Stimulated activated memory B cell treated with anti-CD40 and anti-IgM and Interleukin-4, amounts not matched to agents 10 μg/mL and 1 μg/mL and 100 μg/mL, for 72 hours (primary cell): ENCODE measurements at regions not wholly inside any gene's neighbourhood (a gene's known extent, or its start where the extent isn't known, plus 50 kb on each side); places are given as distances from the start of the nearest gene placed in this dataset.

Experiments used
- ATAC-seq: fragments of 150-1000 bp; cut with Tn5 transposase; 2 replicates; pipeline ENCODE4 v1.10.0; 2021
- H3K27ac Mint-ChIP-seq: one replicate; pipeline ENCODE4 v1.8.0; 2022; ENCODE audit warnings: mild to moderate bottlenecking, mixed read lengths
- H3K27me3 Mint-ChIP-seq: one replicate; pipeline ENCODE4 v1.8.0; 2022; ENCODE audit warnings: mixed read lengths
- H3K36me3 Mint-ChIP-seq: one replicate; pipeline ENCODE4 v1.8.0; 2022; ENCODE audit warnings: mixed read lengths
- H3K4me1 Mint-ChIP-seq: one replicate; pipeline ENCODE4 v1.8.0; 2022; ENCODE audit warnings: mixed read lengths
- H3K4me3 Mint-ChIP-seq: one replicate; pipeline ENCODE4 v1.8.0; 2022; ENCODE audit warnings: mild to moderate bottlenecking, moderate library complexity, mixed read lengths
- H3K9me3 Mint-ChIP-seq: one replicate; pipeline ENCODE4 v1.8.0; 2022; ENCODE audit warnings: mixed read lengths

DNA sequence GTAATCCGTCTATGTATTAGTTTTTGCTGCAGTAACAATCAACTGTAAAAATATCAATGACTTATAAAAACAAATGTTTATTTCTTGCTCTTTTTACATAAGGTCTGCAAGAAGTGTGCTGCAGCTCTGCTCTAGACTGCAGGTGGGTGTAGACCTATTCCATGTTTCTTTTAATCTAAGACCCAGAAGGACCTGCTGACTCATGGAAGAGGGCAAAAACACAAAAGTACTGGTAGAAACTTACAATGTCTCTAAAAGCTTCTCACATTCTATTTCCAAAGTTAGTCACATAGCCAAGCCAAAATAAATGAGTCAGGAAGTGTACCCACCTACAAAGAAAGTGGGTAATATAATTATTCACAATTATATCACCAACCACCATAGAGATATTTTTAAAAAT, 435.9 kb upstream of the FAT3 start:
- no peak overlapping the region for H3K27ac Mint-ChIP-seq
- ATAC-seq, result no peak
- no peaks in the 10 kb centered on the region for H3K27me3 Mint-ChIP-seq
- no peaks in the 10 kb centered on the region for H3K9me3 Mint-ChIP-seq
- H3K4me3 Mint-ChIP-seq, result no peak overlapping the region
- no peaks in the 10 kb centered on the region for H3K4me1 Mint-ChIP-seq
- no peaks in the 10 kb centered on the region for H3K36me3 Mint-ChIP-seq

DNA sequence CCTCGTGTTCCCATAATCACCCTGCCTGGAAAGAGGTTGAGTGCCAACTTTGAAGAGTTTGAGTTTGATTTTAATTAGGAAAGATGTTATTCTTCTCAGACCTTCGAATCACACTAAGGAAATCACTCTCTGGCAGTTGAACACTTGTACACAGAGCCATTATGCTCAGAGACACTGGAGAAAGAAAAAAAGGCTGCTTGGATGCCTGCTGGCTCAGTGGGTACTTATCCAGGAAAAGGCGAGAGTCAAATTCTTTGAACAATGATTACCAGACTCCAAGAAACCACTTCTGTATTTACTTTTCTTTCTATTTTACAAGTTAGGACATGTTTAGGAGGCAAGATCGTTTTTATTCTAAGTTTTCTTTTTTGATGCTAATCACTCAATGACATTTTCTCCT, 438.5 kb upstream of the FAT3 start:
- ATAC-seq, result no peak
- Mint-ChIP-seq H3K36me3 (no peaks in the 10 kb centered on the region), H3K4me1 (no peaks in the 10 kb centered on the region), H3K4me3 (no peak overlapping the region), H3K27ac (no peak overlapping the region), H3K27me3 (no peaks in the 10 kb centered on the region), H3K9me3 (no peaks in the 10 kb centered on the region)

DNA sequence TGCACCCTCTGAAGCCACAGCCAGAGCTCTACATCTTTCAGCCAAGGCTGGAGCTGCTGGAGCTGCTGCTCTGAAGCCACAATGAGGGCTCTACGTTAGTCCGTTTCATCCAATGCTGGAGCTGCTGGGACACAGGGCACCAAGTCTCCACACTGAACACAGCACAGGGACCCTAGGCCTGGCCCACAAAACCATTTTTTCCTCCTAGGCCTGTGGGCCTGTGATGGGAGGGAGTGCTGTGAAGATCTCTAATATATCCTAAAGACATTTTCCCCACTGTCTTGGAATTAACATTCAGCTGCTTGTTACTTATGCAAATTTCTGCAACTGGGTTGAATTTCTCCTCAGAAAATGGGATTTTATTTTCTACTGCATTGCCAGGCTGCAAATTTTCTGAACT, 441.4 kb upstream of the FAT3 start:
- ATAC-seq, result no peak
- H3K4me3 Mint-ChIP-seq, result no peak overlapping the region
- H3K27ac Mint-ChIP-seq, result no peak overlapping the region
- H3K4me1 Mint-ChIP-seq, result no peaks in the 10 kb centered on the region
- no peaks in the 10 kb centered on the region for H3K27me3 Mint-ChIP-seq
- no peaks in the 10 kb centered on the region for H3K36me3 Mint-ChIP-seq
- H3K9me3 Mint-ChIP-seq, result no peaks in the 10 kb centered on the region

DNA sequence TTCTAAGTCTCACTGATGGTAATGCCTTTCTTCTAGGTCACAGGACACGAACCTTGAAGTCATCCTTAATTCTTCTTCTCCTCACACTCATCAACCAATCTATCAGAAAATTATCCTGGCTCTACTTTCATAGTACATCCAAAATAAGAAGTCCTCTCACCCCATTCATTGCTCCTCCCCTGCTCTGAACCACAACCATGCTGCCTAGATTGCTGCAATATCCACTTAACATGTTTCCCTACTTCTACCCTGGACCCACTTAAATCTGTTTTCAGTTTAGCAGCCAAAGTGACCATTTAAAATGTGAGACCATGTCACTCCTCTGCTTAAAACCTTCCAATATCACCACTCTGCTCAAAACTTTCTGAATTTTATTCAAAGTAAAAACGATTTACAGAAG, 445.9 kb upstream of the FAT3 start:
- ATAC-seq, result no peak
- no peaks in the 10 kb centered on the region for H3K36me3 Mint-ChIP-seq
- H3K9me3 Mint-ChIP-seq, result no peaks in the 10 kb centered on the region
- no peak overlapping the region for H3K4me3 Mint-ChIP-seq
- H3K27me3 Mint-ChIP-seq, result no peaks in the 10 kb centered on the region
- no peaks in the 10 kb centered on the region for H3K4me1 Mint-ChIP-seq
- no peak overlapping the region for H3K27ac Mint-ChIP-seq

DNA sequence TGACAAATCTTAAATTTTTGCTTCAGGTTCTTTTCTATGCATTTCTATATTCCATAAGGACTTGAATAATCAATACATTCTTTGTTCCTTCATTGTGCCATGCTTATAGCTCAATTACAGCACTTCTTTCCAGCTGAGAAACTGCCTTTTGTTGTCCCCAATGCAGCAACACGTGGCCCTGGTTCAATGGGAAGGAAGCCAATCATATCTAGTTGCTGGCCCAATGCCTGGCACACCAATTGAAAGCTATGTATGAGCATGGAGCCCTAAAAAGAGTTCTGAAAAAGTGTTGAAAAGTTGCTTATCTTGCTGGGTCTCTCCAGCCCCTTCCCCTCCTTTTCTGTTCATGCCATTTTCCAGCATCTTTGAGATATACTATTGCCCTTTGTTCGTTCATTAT, 448.0 kb upstream of the FAT3 start:
- no peaks in the 10 kb centered on the region for H3K4me1 Mint-ChIP-seq
- H3K4me3 Mint-ChIP-seq, result no peak overlapping the region
- no peaks in the 10 kb centered on the region for H3K27me3 Mint-ChIP-seq
- H3K36me3 Mint-ChIP-seq, result no peaks in the 10 kb centered on the region
- no peak overlapping the region for H3K27ac Mint-ChIP-seq
- peaks cover 3% of the 10 kb centered on the region for H3K9me3 Mint-ChIP-seq
- no peak for ATAC-seq

DNA sequence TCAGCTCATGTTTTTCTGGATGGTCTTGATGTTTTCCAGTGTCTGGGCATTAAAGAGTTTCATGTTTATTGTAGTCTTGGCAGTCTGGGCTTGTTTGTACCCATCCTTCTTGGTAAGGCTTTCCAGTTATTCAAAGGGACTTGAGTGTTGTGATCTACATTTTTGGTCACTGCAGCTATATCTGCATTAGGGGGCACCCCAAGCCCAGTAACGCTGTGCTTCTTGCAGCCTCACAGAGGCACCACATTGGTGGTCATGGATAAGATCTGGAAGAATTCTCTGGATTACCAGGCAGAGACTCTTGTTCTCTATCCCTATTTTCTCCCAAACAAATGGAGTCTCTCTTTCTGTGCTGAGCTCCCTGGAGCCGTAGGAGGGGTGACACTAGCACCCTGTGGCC, 451.5 kb upstream of the FAT3 start:
- no peak overlapping the region for H3K4me3 Mint-ChIP-seq
- H3K27me3 Mint-ChIP-seq, result no peaks in the 10 kb centered on the region
- no peaks in the 10 kb centered on the region for H3K36me3 Mint-ChIP-seq
- H3K9me3 Mint-ChIP-seq, result peaks cover 4% of the 10 kb centered on the region
- H3K4me1 Mint-ChIP-seq, result no peaks in the 10 kb centered on the region
- no peak overlapping the region for H3K27ac Mint-ChIP-seq
- no peak for ATAC-seq

DNA sequence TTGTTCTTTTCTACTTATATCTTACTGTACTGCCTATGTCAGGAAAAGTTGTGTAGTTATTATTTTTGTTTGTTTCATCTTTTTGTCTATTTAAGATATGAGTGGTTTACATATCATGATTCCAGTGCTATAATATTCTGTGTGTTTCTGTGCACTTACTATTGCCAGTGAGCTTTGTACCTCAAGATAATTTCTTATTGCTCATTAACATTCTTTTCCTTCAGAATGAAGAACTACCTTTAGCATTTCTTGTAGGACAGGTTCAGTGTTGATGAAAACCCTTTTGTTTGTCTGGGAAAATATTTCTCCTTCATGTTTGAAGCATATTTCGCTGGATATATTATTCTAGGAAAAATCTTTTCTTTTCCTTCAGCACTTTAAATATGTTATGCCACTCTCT, 452.7 kb upstream of the FAT3 start:
- H3K9me3 Mint-ChIP-seq, result peaks cover 4% of the 10 kb centered on the region
- no peak for ATAC-seq
- no peaks in the 10 kb centered on the region for H3K27me3 Mint-ChIP-seq
- no peak overlapping the region for H3K27ac Mint-ChIP-seq
- H3K4me3 Mint-ChIP-seq, result no peak overlapping the region
- H3K36me3 Mint-ChIP-seq, result no peaks in the 10 kb centered on the region
- no peaks in the 10 kb centered on the region for H3K4me1 Mint-ChIP-seq

DNA sequence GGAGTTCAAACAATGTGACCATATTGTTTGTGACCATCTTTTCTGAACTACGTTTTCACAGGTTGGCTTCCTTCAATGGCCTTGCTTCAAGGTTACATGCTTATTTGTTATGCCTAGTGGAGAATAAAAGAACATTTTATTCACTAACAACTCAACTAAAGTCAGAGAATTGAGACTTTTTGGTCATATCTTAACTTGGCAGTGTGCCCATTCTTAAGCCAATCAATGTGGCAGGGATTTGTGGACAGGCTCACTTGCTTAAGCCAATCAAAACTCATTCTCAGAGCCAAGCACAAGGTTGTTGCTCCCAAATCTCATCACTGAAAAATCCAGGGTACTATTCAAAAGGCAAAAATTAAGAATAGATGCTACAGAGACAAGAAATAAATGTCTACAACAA, 455.8 kb upstream of the FAT3 start:
- Mint-ChIP-seq H3K4me1 (no peaks in the 10 kb centered on the region), H3K27ac (no peak overlapping the region), H3K27me3 (no peaks in the 10 kb centered on the region), H3K9me3 (peaks cover 6% of the 10 kb centered on the region), H3K36me3 (no peaks in the 10 kb centered on the region), H3K4me3 (no peak overlapping the region)
- ATAC-seq, result no peak

DNA sequence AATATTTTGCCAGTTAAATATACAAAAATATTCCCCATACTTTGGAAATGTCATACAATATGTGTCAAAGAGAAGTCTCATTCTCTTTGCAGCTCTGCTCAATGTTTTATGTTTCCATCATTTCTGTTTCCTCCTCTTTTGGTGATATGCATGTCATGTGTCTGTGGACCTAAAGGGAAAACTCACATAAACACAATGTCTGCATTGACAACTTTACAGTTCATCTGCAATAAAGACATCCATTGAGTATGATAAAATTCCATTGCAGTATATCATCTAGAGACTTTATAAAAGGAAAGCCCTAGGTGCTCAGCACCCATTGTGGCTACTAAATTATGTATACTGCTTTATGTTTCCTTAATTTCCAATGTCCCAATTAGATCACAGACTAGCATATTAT, 461.3 kb upstream of the FAT3 start:
- Mint-ChIP-seq H3K4me3 (no peak overlapping the region), H3K27me3 (no peaks in the 10 kb centered on the region), H3K36me3 (no peaks in the 10 kb centered on the region), H3K27ac (no peak overlapping the region), H3K4me1 (no peaks in the 10 kb centered on the region), H3K9me3 (peaks cover 6% of the 10 kb centered on the region)
- no peak for ATAC-seq

DNA sequence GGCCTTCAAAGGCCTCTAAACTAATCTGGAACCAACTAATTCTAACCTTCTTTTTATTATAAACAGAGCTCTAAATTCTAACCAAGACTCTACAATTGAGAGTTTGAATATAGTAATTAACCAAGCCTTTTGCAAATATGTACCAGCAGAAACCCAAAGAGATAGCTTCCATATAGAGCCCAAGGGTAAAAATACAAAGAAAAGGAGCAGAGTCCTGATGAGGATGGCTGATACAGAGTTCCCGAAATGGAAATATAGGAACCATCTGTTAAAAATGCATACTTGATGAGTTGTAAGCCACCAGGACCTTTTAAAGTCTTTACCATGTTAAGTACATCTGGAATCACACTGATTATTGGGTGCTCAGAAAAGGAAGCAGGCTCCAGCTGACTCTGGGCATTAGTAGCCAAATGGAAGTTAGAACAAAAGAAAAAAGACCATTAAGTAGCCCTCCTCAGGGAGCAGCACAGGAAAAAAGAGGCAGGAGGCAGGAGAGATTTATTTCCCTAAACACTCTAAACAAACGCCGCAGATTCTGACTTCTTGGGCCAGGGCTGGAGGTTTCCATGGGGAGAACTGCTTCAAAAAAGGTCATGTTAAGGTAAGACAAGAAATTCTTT, 463.1 kb upstream of the FAT3 start:
- no peak overlapping the region for H3K4me3 Mint-ChIP-seq
- no peak overlapping the region for H3K27ac Mint-ChIP-seq
- peaks cover 6% of the 10 kb centered on the region for H3K9me3 Mint-ChIP-seq
- ATAC-seq, result no peak
- no peaks in the 10 kb centered on the region for H3K36me3 Mint-ChIP-seq
- no peaks in the 10 kb centered on the region for H3K4me1 Mint-ChIP-seq
- no peaks in the 10 kb centered on the region for H3K27me3 Mint-ChIP-seq

DNA sequence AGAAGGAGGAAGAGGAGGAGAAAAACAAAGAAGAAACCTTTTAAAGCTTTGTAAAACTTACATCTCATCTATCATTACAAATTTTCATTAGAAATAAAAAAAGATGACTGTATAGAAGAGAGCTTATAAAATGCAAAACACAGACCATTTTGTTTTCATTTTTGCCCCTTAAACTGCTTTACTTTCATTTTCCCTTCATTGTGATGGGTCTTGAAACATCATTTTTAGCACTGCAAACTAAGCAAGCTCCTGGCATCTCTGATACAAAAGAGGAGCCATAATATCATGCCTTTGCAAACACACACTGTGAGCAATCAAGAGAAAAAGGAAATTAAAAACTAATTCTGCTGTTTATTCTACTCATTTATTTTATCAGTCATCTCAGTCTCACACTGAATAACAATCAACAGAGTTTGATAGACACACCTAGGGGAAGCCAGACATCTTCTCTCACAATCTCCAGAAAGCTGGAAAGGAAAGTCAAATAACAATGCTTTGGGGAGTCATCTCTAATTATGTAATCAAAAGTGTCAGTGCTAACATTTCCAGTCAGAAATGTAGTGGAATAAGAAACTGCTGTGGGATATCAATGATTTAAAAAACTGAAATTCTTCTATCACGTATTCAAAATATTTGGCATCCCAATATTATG, 467.7 kb upstream of the FAT3 start:
- no peaks in the 10 kb centered on the region for H3K27me3 Mint-ChIP-seq
- no peaks in the 10 kb centered on the region for H3K4me1 Mint-ChIP-seq
- H3K9me3 Mint-ChIP-seq, result no peaks in the 10 kb centered on the region
- no peaks in the 10 kb centered on the region for H3K36me3 Mint-ChIP-seq
- H3K4me3 Mint-ChIP-seq, result no peak overlapping the region
- ATAC-seq, result no peak
- H3K27ac Mint-ChIP-seq, result no peak overlapping the region

DNA sequence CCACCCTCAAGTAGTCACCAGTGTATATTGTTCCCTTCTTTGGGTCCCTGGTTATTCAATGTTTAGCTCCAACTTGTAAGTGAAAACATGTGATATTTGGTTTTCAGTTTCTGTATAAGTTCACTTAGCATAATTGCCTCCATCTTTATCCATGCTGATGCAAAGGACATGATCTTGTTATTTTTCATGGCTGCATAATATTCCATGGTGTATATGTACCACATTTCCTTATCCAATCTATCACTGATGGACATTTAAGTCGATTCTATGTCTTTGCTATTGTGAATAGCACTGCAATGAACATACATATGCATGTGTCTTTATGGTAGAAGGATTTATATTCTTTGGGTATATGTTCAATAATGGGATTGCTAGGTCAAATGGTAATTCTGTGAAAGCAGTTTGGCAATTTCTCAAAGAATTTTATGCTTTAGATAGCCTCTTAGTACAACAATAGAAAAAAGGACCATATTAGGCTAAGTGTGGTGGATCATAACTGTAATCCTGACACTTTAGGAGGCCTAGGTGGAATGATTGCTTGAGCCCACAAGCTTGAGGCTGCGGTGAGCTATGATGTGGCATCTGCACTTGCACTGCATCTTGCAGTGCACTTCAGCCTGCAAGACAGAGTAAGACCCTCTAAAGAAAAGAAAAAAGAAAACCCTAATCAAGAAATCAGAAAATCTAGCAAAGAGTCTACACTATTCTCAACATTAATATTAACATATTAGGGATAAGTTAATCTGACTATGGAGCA, 468.5 kb upstream of the FAT3 start:
- Mint-ChIP-seq H3K4me1 (no peaks in the 10 kb centered on the region), H3K9me3 (no peaks in the 10 kb centered on the region), H3K27ac (no peak overlapping the region), H3K27me3 (no peaks in the 10 kb centered on the region), H3K36me3 (no peaks in the 10 kb centered on the region), H3K4me3 (no peak overlapping the region)
- no peak for ATAC-seq

DNA sequence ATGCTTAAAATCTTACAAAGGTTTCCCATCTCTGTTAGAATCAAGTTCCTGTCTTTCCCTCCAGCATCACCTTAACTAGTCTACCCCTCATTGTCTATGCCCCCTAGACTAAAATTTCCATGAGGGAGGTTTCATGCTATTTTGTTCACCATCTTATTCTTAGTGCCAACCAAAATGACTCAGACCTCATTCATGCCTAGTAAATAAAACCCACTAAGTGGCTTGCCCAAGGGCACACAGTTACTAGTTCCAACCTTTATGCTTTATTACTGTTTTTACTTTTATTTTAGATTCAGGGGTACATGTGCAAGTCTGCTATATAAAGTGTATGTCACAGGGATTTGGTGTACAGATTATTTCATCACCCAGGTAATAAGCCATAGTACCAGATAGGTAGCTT, 469.1 kb upstream of the FAT3 start:
- H3K9me3 Mint-ChIP-seq, result no peaks in the 10 kb centered on the region
- no peak for ATAC-seq
- H3K4me1 Mint-ChIP-seq, result no peaks in the 10 kb centered on the region
- H3K36me3 Mint-ChIP-seq, result no peaks in the 10 kb centered on the region
- no peaks in the 10 kb centered on the region for H3K27me3 Mint-ChIP-seq
- no peak overlapping the region for H3K27ac Mint-ChIP-seq
- H3K4me3 Mint-ChIP-seq, result no peak overlapping the region

DNA sequence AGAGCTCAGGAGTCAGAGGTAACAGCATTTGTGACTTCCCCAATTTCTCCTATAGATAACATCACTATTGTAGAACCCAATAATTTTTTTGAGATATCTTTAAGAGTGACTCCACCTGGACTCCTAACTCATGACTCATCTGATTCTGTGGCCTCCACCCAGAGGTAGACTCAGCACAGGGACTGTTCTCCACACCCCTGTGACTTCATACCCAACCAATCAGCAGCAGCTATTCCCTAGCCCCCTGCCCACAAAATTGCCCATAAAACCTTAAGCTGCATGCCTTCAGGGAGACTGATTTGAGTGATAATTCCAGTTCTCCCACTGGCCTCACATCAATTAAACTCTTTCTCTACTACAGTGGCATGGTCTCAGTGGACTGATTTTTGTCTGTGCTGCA, 475.4 kb upstream of the FAT3 start:
- no peak for ATAC-seq
- no peaks in the 10 kb centered on the region for H3K4me1 Mint-ChIP-seq
- no peak overlapping the region for H3K4me3 Mint-ChIP-seq
- no peaks in the 10 kb centered on the region for H3K9me3 Mint-ChIP-seq
- no peaks in the 10 kb centered on the region for H3K36me3 Mint-ChIP-seq
- no peaks in the 10 kb centered on the region for H3K27me3 Mint-ChIP-seq
- no peak overlapping the region for H3K27ac Mint-ChIP-seq

DNA sequence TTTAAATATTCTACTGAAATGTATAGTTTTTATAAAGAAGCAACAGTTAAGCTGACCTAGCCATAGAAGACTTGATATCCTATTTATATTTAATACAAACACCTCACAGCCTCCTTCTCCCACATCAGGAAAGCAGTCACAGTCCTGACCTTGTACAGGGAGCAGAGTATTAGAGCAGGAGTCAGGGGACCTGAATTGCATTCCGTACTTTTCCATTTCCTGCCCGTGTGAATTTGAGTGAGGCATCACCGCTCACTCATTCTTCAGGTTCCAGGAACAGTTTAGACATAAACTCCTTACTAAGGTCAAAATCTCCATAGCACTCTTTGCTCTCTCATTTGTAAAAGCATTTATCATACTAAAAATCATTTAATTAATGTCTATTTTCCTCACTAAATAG, 482.5 kb upstream of the FAT3 start:
- Mint-ChIP-seq H3K27ac (no peak overlapping the region), H3K4me3 (no peak overlapping the region), H3K9me3 (no peaks in the 10 kb centered on the region), H3K27me3 (no peaks in the 10 kb centered on the region), H3K4me1 (no peaks in the 10 kb centered on the region), H3K36me3 (no peaks in the 10 kb centered on the region)
- no peak for ATAC-seq

DNA sequence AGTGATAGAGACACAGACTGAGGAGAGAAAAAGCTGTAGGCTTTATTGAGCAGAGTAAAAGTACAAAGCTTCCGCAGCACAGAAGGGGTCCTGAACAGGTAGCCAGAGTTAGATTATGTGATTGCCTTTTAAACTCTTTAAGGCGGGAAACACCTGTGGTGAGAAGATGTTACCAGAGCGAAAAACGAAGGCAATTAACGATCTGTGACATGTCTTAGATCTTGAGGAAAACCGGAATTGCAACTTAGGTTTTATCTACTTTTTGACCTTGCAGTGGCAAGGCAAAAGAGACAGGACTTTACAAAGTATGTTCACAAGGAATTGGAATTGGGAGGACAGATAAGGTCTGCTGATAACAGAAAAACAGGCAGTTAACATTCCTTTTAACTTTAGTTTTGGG, 493.6 kb upstream of the FAT3 start:
- Mint-ChIP-seq H3K9me3 (peaks cover 19% of the 10 kb centered on the region), H3K36me3 (no peaks in the 10 kb centered on the region), H3K27me3 (no peaks in the 10 kb centered on the region), H3K4me1 (no peaks in the 10 kb centered on the region), H3K4me3 (no peak overlapping the region), H3K27ac (no peak overlapping the region)
- ATAC-seq, result no peak
